Keratinocyte (primary cell): ENCODE measurements at regions not wholly inside any gene's neighbourhood (a gene's known extent, or its start where the extent isn't known, plus 50 kb on each side); places are given as distances from the start of the nearest gene placed in this dataset.

Experiments
- DNase-seq: peaks from one replicate; pipeline ENCODE4 v3.0.0-alpha.2; 2011; ENCODE audit warnings: low read depth, missing footprints, low spot score
- FAIRE-seq: peaks from 2 replicates; lab custom pipeline; 2011; peaks lifted over from hg19 to GRCh38; lab: Jason Lieb, UNC
- H2AFZ ChIP-seq: 2 replicates; pipeline ENCODE4 v1.6.0; 2012; ENCODE audit warnings: low read length, control low read depth, inconsistent platforms; ENCODE audit not compliant: control insufficient read depth
- H3K27ac ChIP-seq: 2 replicates; pipeline ENCODE4 v1.5.1; 2011; ENCODE audit warnings: low read length; ENCODE audit not compliant: control insufficient read depth, insufficient read depth
- H3K27me3 ChIP-seq: 3 replicates; pipeline ENCODE4 v1.6.0; 2011; ENCODE audit warnings: low read length; ENCODE audit not compliant: control insufficient read depth, insufficient read depth; ENCODE audit errors: extremely low read depth
- H3K36me3 ChIP-seq, 2 experiments: 2 replicates in 1 of 2; 3 replicates in 1 of 2; pipeline ENCODE4 v1.5.1; 2011; ENCODE audit warnings: low read length in 2 of 2, mild to moderate bottlenecking in 1 of 2; ENCODE audit not compliant: control insufficient read depth in 2 of 2, insufficient read depth in 2 of 2; ENCODE audit errors: extremely low read depth in 1 of 2
- H3K4me1 ChIP-seq: 3 replicates; pipeline ENCODE4 v1.5.1; 2011; ENCODE audit warnings: low read length; ENCODE audit not compliant: control insufficient read depth, insufficient read depth; ENCODE audit errors: extremely low read depth
- H3K4me2 ChIP-seq: 3 replicates; pipeline ENCODE4 v1.6.0; 2011; ENCODE audit warnings: low read depth, low read length; ENCODE audit not compliant: control insufficient read depth, insufficient read depth; ENCODE audit errors: extremely low read depth
- H3K4me3 ChIP-seq, 3 experiments: fragments of 200-600 bp in 1 of 3; sonication (generic) in 1 of 3; 2 replicates in 2 of 3; 3 replicates in 1 of 3; pipeline ENCODE4 v1.5.1; 2011 to 2016; ENCODE audit warnings: low read length in 3 of 3, mild to moderate bottlenecking in 3 of 3, control low read depth in 2 of 3, inconsistent platforms in 1 of 3, low read depth in 1 of 3, mixed read lengths in 1 of 3, mixed run types in 1 of 3, moderate library complexity in 1 of 3; ENCODE audit not compliant: control insufficient read depth in 2 of 3, insufficient read depth in 2 of 3; ENCODE audit errors: extremely low read depth in 1 of 3
- H3K79me2 ChIP-seq: 2 replicates; pipeline ENCODE4 v1.6.0; 2012; ENCODE audit warnings: low read length; ENCODE audit not compliant: control insufficient read depth, insufficient read depth
- H3K9ac ChIP-seq: 3 replicates; pipeline ENCODE4 v1.6.0; 2011; ENCODE audit warnings: low read length; ENCODE audit not compliant: control insufficient read depth, insufficient read depth; ENCODE audit errors: extremely low read depth
- H3K9me1 ChIP-seq: 3 replicates; pipeline ENCODE4 v1.6.0; 2011; ENCODE audit warnings: low read length; ENCODE audit not compliant: control insufficient read depth, insufficient read depth; ENCODE audit errors: extremely low read depth
- H3K9me3 ChIP-seq: 2 replicates; pipeline ENCODE4 v1.5.1; 2012; ENCODE audit warnings: low read depth, low read length; ENCODE audit not compliant: control insufficient read depth
- H4K20me1 ChIP-seq: 3 replicates; pipeline ENCODE4 v1.6.0; 2011; ENCODE audit warnings: low read length; ENCODE audit not compliant: control insufficient read depth, insufficient read depth; ENCODE audit errors: extremely low read depth
- CTCF ChIP-seq, 3 experiments: IDR thresholded peaks in 1 of 3; conservative IDR thresholded peaks in 1 of 3; optimal IDR thresholded peaks in 1 of 3; 2 replicates in 2 of 3; 3 replicates in 1 of 3; pipeline versions ENCODE3 to v1.5.1; 2011; ENCODE audit warnings: low read length in 3 of 3, mild to moderate bottlenecking in 3 of 3, moderate library complexity in 2 of 3, control low read depth in 1 of 3, inconsistent platforms in 1 of 3; ENCODE audit not compliant: insufficient read depth in 2 of 3; ENCODE audit errors: extremely low read depth in 1 of 3
- EZH2 ChIP-seq: IDR thresholded peaks from one replicate; pipeline ENCODE4 v1.6.1; 2012; ENCODE audit warnings: inconsistent platforms, mild to moderate bottlenecking, low read length, moderate library complexity
- dilution Hi-C: fragments of 300-500 bp; cut with MboI; formaldehyde crosslinking; loops from one replicate; pipeline ENCODE4 v1.7.0; 2020; ENCODE audit warnings: low sequenced_read_pairs; ENCODE audit not compliant: extremely low pct_ligation_motif_present

DNA sequence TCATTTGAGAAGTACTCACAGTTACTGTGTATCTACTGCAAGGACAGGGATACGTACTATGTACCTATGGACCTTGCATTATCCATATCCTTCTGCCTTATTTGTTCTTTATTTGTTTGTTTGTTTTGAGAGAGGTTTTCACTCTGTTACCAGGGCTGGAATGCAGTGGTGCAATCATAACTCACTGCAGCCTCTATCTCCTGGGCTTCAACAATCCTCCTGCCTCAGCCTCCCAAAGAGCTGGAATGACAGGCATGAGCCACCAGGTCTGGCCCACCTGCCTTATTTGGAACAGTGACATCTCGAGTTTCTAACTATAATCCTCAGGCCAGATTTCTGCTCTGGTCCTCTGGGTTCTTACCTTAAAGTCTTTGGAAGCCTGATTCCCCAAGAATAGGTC is 395.5 kb upstream of the PKN2 start:
- H3K9ac ChIP-seq = no peak overlapping the region
- no peaks in the 10 kb centered on the region for H3K36me3 ChIP-seq
- H2AFZ ChIP-seq = no peak overlapping the region
- no peak overlapping the region for H3K4me3 ChIP-seq
- H3K27me3 ChIP-seq = no peaks in the 10 kb centered on the region
- dilution Hi-C loops = no loop called here
- no peak overlapping the region for H3K4me2 ChIP-seq
- no peaks in the 10 kb centered on the region for H3K79me2 ChIP-seq
- FAIRE-seq (no peak), DNase-seq (no peak)
- no peak overlapping the region for H3K27ac ChIP-seq
- H4K20me1 ChIP-seq = no peaks in the 10 kb centered on the region
- TF ChIP-seq EZH2 = no peak
- no peak for TF ChIP-seq CTCF (optimal IDR thresholded peaks at IDR 0.05 in 1 of 3, IDR thresholded peaks at IDR 0.05 in 1 of 3, conservative IDR thresholded peaks at IDR 0.05 in 1 of 3; ENCODE audit: extremely low read depth in 1 of 3, insufficient read depth in 2 of 3, low read length in 3 of 3)
- H3K4me1 ChIP-seq = no peaks in the 10 kb centered on the region
- no peaks in the 10 kb centered on the region for H3K9me3 ChIP-seq
- H3K9me1 ChIP-seq = no peaks in the 10 kb centered on the region

DNA sequence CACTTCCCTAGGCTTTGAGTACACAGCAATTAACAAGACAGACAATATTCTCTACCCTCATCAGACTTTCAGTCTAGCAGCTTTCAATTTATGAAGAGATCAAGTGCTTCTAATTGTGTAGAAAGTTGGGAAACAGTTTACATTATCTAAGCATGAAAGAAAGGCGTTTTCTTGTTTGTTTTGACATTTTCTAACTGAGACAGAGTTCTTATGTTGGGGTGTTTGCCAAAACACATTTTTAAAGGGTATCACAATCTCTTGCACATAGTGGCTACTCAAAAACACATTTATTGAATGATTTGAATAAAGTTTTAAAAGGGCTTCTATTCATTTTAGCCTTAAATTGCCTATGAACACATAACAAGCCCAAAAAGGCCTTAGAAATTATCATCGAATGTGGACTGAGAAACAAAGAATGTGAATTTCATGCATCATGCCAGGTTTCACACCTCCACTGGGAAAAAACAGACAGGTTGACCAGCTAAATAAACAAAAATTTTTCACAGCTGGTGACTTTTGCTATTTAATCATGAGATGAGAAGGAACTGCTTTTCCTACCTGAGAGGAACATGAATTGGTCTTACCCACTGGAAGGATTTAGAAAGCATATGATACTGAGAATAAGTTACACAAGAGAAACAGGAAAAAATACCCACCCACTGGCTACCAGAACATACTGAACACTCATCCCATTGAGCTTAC is 394.5 kb upstream of the PKN2 start:
- Histone ChIP-seq H3K4me3 (no peak overlapping the region), H3K27ac (no peak overlapping the region), H2AFZ (no peak overlapping the region), H3K27me3 (no peaks in the 10 kb centered on the region), H3K4me1 (no peaks in the 10 kb centered on the region), H3K79me2 (no peaks in the 10 kb centered on the region), H3K9me1 (no peaks in the 10 kb centered on the region), H3K4me2 (no peak overlapping the region), H3K9ac (no peak overlapping the region), H3K36me3 (no peaks in the 10 kb centered on the region), H4K20me1 (no peaks in the 10 kb centered on the region), H3K9me3 (no peaks in the 10 kb centered on the region)
- no peak for DNase-seq
- TF ChIP-seq EZH2 (no peak), CTCF (optimal IDR thresholded peaks at IDR 0.05 in 1 of 3, IDR thresholded peaks at IDR 0.05 in 1 of 3, conservative IDR thresholded peaks at IDR 0.05 in 1 of 3; ENCODE audit: extremely low read depth in 1 of 3, insufficient read depth in 2 of 3, low read length in 3 of 3) (no peak)
- dilution Hi-C loops = no loop called here
- no peak for FAIRE-seq
